HG03571 (cell line): ENCODE measurements at regions not wholly inside any gene's neighbourhood (a gene's known extent, or its start where the extent isn't known, plus 50 kb on each side); places are given as distances from the start of the nearest gene placed in this dataset.
"Not testable (repeated sequence)": the region's sequence is repeated elsewhere in the genome, so short reads cannot be mapped to it uniquely, and the experiment has no call there.

Experiments
- ATAC-seq: cut with Tn5 transposase; IDR thresholded peaks from one replicate; pipeline ENCODE4 v1.9.1; 2021; ENCODE audit not compliant: unreplicated experiment

DNA sequence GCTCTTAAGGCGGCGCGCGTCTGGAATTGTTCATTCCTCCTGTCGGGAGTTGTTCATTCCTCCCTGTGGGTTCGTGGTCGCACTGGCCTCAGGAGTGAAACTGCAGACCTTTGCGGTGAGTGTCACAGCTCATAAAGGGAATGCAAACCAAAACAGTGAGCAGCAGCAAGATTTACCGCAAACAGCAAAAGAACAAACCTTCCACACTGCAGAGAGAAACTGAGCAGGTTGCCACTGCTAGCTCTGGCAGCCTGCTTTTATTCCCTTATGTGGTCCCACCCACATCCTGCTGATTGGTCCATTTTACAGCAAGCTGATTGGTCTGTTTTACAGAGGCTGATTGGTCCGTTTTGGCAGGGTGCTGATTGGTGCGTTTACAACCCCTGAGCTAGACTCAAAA, 1365.3 kb upstream of the WWC1 start:
- ATAC-seq: no peak

GRCh38 chr5:166926806-166927475, 1364.5 kb upstream of the WWC1 start:
- ATAC-seq: not testable (repeated sequence)

GRCh38 chr5:166936351-166936750, 1355.1 kb upstream of the WWC1 start:
- ATAC-seq: no peak

GRCh38 chr5:166938071-166938470, 1353.4 kb upstream of the WWC1 start:
- no peak for ATAC-seq

DNA sequence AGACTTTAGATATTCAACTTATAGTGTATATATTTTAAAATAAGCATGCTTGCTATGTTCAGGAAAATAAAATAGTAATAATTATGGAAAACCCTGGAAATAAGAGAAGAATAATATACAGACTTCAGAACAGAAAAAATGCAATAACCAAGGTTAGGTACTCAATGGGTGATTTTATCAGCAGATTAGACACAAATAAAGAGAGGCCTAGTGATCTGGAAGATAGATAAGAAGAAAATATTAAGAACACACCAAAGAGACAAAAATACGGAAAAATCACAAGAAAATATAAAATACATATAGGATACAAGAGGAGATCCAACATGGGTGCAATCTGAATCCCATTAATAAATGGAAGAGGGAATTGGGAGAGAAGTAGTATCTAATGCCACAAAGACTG, 1348.5 kb upstream of the WWC1 start:
- ATAC-seq: no peak

- no peak for ATAC-seq
Measured at GRCh38 chr5:166947045-166947444, 1344.4 kb upstream of the WWC1 start.

- ATAC-seq: no peak
Measured at GRCh38 chr5:166948679-166949078, 1342.8 kb upstream of the WWC1 start.

DNA sequence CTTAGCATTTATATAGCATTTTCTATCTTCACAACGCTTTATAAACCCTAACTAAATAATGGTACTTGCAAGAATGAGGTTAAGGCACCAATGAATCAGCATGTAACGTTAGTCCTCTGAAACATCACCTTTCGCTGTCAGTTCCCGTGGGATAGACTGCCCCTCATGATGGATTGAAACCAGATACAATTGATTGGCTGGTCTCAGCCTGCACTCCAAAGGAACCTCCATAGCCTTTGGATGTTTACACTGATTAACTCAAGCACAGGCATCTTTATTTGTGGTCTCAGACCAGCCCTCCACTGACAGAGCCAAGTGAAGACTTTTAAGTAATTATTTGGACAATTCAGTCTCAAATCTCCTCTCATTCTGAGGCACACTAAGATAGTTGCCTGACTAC, 1339.4 kb upstream of the WWC1 start:
- ATAC-seq: no peak

DNA sequence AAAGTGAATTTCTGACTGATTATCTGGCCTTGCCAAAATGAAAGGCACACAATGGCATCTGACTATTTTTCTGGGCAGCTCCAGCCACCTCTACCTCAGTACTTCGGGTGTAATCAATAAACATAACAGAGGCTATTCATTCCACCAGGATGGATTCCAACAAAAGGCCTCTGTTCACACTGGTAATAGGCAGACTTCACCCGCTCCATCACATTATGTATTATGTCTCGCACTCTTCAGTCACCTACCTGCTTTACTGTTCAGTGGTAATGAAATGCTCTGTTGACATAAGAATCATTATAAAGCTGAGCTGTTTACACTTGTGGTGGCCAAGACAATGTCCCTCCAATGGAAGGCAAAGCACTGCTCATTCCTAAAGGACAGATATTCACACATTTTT, 1333.7 kb upstream of the WWC1 start:
- ATAC-seq: no peak

GRCh38 chr5:166959766-166960165, 1331.7 kb upstream of the WWC1 start:
- no peak for ATAC-seq

DNA sequence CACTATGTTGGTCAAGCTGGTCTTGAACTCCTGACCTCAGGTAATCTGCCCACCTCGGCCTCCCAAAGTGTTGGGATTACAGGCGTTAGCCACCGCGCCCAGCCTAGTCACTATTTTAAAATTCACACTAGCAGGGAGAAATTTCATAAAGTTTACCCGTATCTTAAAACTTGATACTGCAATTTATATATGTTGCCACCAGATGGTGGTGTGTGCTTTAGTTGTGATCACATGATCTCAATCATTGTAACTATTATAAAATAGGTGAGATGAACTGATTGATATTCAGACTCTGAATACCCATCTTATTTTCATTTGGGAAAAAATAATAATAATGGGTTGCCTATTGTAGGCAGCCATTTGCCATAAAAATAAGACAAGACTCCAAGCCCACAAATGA, 1330.4 kb upstream of the WWC1 start:
- ATAC-seq: no peak

DNA sequence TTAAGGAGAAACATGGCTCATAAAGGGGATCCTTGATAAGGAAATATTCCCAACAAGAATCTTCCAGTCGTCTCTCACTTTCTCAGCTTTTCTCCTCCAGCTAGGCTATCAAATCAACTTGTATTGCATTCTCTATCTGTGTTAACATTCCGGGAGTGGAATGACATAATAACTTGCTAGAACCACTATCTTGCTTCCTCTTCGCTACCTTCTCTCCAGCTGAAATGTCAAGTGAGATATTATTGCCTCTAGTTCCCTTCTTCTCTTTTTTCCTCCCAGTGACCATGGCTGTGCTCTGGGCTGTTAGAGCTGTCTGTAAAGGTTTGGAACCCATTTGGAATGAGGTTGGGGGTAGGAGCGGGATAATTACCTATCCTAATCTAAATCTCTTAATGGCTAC, 1329.5 kb upstream of the WWC1 start:
- no peak for ATAC-seq

- ATAC-seq: no peak
Measured at GRCh38 chr5:166962461-166962860, 1329.0 kb upstream of the WWC1 start.

DNA sequence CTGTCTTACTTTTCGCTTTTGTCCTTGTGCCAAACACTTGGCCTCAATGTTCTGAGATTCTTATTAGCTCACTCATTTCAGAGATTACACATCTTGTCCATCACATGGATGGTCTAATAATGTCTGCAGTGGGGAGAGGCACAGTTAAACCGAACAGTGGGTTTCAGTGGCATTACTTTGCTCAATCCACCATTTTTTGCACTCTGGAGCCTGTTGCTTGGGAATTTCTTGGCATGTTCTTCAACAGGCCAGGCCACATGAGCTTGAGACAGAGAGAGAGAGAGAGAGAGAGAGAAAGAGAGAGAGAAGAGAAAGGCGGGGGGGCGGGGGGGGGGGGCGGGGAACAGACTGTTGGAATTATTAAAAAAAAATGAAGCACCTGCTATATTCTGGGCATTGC, 1327.8 kb upstream of the WWC1 start:
- ATAC-seq: no peak

DNA sequence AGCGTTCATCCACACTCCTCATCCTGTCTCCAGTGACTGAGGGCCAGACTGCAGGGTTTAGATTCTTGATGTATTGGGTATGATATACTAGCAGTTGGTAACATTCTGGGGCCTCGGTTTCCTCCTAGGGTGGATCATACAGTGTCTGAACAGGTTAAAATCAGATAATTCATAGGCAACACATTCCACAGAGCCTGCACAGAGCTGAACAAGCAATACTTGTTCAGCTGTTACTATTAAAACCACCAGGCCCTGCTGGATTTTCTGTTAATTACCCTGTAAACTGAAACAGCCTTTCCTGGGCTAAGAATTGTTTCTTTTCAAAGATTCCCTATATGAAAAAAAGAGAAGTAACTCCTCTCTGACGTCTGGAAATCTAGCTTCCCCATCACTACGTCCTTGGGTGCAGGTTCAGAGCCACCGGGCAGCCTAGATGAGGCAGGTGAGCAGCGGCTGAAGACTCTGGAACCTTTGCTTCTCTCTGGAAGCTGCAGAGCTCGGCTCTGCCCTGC, 1313.5 kb upstream of the WWC1 start:
- no peak for ATAC-seq

- ATAC-seq: no peak
Measured at GRCh38 chr5:166979307-166979895, 1312.0 kb upstream of the WWC1 start.

DNA sequence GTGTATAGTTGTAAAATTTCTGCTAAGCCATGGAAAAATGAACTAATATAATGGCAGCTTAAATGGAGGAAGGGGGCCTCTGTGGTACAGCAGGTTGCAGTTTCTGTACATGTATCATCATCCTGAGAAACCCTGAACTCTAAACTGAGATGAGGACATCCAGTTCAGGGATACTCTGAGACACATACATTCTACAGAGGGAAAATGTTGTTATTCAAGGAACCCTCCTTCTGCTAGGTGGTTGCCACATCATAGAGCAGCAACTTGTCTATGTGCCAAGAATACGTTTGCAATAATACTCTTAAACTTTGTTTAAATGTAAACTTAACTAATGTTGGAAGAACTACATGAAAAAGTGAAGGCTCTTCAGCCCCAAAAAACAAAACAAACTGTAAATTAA, 1310.8 kb upstream of the WWC1 start:
- no peak for ATAC-seq

DNA sequence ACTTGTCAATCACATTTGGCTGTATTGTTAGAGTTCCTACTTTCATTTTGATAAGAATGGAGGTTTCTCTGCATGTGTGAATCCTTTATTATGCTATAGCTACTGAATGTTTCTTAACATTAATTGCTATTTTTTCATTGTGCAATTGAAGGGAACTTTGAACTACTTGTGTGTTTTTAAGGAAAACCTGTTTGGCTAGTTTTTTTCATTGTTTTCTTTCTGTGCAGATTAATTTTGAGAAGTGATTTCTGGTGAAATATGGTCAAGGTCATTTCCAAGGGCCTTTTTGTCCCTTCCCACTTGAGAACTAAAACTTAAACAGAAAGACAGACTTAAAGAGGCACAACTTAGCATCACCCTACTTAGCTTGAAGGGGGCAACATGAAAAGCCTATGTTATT, 1309.2 kb upstream of the WWC1 start:
- ATAC-seq: no peak

- no peak for ATAC-seq
Measured at GRCh38 chr5:166991601-166992000, 1299.8 kb upstream of the WWC1 start.

- no peak for ATAC-seq
Measured at GRCh38 chr5:166992108-166992507, 1299.3 kb upstream of the WWC1 start.

- ATAC-seq: no peak
Measured at GRCh38 chr5:166992874-166993722, 1298.3 kb upstream of the WWC1 start.

DNA sequence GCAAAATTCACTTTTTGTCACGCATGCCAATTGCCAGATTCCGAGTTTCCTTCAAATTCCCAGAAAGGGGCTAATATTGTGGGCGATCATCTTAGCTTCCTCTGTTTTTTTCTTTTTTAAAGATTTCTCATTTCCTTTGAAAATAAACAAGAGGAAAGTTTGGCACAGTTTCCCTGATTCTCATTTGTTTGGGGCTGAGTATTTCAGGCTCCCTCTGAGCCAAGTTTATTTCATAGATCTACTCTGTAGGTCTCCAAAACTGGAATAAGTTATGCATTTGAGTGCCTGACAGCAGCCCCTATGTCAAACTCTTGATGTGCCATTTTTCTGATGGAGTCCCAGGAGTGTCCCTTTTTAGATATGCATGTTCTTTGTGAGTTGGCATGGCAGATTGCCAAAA, 1297.2 kb upstream of the WWC1 start:
- ATAC-seq: no peak
